GM12878 (cell line): ENCODE measurements at regions not wholly inside any gene's neighbourhood (a gene's known extent, or its start where the extent isn't known, plus 50 kb on each side); places are given as distances from the start of the nearest gene placed in this dataset.
A peak's percentile ranks its signal among the peaks of the same experiment; 100 is the strongest.

ENCODE experiments used
- ATF7 ChIP-seq: fragments of 450-650 bp; IDR thresholded peaks from 2 replicates; pipeline ENCODE4 v1.6.1; 2016; ENCODE audit warnings: low read depth, mild to moderate bottlenecking
- BCL11A ChIP-seq: IDR thresholded peaks from 2 replicates; pipeline ENCODE4 v1.6.1; 2011; ENCODE audit warnings: low read depth, low read length
- BMI1 ChIP-seq: fragments of 450-650 bp; IDR thresholded peaks from 2 replicates; pipeline ENCODE4 v1.6.1; 2016; ENCODE audit warnings: mild to moderate bottlenecking, moderate library complexity, borderline replicate concordance
- CBX3 ChIP-seq: fragments of 200-600 bp; sonication (generic); IDR thresholded peaks from 2 replicates; pipeline ENCODE4 v1.6.1; 2016; ENCODE audit warnings: low read depth, borderline replicate concordance
- DPF2 ChIP-seq: fragments of 450-650 bp; IDR thresholded peaks from 2 replicates; pipeline ENCODE4 v1.6.1; 2017; ENCODE audit warnings: mild to moderate bottlenecking
- EED ChIP-seq: sonication (generic); IDR thresholded peaks from 2 replicates; pipeline ENCODE4 v1.6.1; 2016; ENCODE audit warnings: antibody characterized with exemption, low read depth
- GABPA ChIP-seq: IDR thresholded peaks from 2 replicates; pipeline ENCODE4 v1.6.1; 2014; ENCODE audit warnings: antibody characterized with exemption, low read depth, mild to moderate bottlenecking, inconsistent platforms
- HDAC2 ChIP-seq: fragments of 200-600 bp; sonication (generic); IDR thresholded peaks from 2 replicates; pipeline ENCODE4 v1.6.1; 2017
- IKZF2 ChIP-seq, 2 experiments: fragments of 450-650 bp; IDR thresholded peaks; 2 replicates each; pipeline ENCODE4 v1.6.1; 2017; ENCODE audit warnings: mild to moderate bottlenecking in 2 of 2, moderate library complexity in 2 of 2
- LARP7 ChIP-seq: fragments of 450-650 bp; IDR thresholded peaks from 2 replicates; pipeline ENCODE4 v1.6.1; 2017; ENCODE audit warnings: mild to moderate bottlenecking
- MTA2 ChIP-seq: fragments of 450-650 bp; IDR thresholded peaks from 2 replicates; pipeline ENCODE4 v1.6.1; 2016; ENCODE audit warnings: low read depth, mild to moderate bottlenecking, moderate library complexity
- NBN ChIP-seq: fragments of 450-650 bp; IDR thresholded peaks from 2 replicates; pipeline ENCODE4 v1.6.1; 2016
- NFIC ChIP-seq: IDR thresholded peaks from 2 replicates; pipeline ENCODE4 v1.6.1; 2012; ENCODE audit warnings: low read depth, mild to moderate bottlenecking, inconsistent platforms, low read length, moderate library complexity
- NR2F1 ChIP-seq: fragments of 450-650 bp; conservative IDR thresholded peaks from 2 replicates; pipeline ENCODE4 v1.6.1; 2017; ENCODE audit warnings: mild to moderate bottlenecking
- RBBP5 ChIP-seq: fragments of 200-600 bp; sonication (generic); conservative IDR thresholded peaks from 2 replicates; pipeline ENCODE4 v1.6.1; 2016
- RUNX3 ChIP-seq: IDR thresholded peaks from 2 replicates; pipeline ENCODE4 v1.6.1; 2012; ENCODE audit warnings: low read length, inconsistent platforms
- SMAD1 ChIP-seq: fragments of 450-650 bp; IDR thresholded peaks from 2 replicates; pipeline ENCODE4 v1.6.1; 2018; ENCODE audit warnings: mild to moderate bottlenecking, low read depth; ENCODE audit not compliant: partially characterized antibody
- SMARCA5 ChIP-seq: fragments of 450-650 bp; IDR thresholded peaks from 2 replicates; pipeline ENCODE4 v1.6.1; 2017; ENCODE audit warnings: mild to moderate bottlenecking
- SP1 ChIP-seq: IDR thresholded peaks from one replicate; pipeline ENCODE4 v1.6.1; 2011; ENCODE audit warnings: low read depth, low read length
- TARDBP ChIP-seq: IDR thresholded peaks from 2 replicates; pipeline ENCODE4 v1.6.1; 2016; ENCODE audit warnings: borderline replicate concordance
- ZNF24 ChIP-seq: fragments of 450-650 bp; IDR thresholded peaks from 2 replicates; pipeline ENCODE4 v1.6.1; 2017; ENCODE audit warnings: antibody characterized with exemption, mild to moderate bottlenecking
- ZNF384 ChIP-seq: IDR thresholded peaks from 2 replicates; pipeline ENCODE4 v1.6.1; 2012; ENCODE audit warnings: low read depth, mild to moderate bottlenecking, low read length, improper control_type of control experiment, borderline replicate concordance
- TF ChIP-seq, protein P1 (sequence below): IDR thresholded peaks from 2 replicates; pipeline ENCODE4 v1.6.1; 2012; ENCODE audit warnings: low read length, inconsistent platforms
- TF ChIP-seq, protein P2 (sequence below): fragments of 450-650 bp; IDR thresholded peaks from 2 replicates; pipeline ENCODE4 v1.6.1; 2017; ENCODE audit warnings: low read depth, mild to moderate bottlenecking, moderate library complexity
- TF ChIP-seq, protein P3 (sequence below): fragments of 450-650 bp; formaldehyde crosslinking; IDR thresholded peaks from 2 replicates; pipeline ENCODE4 v1.4.0; 2022; ENCODE audit warnings: mild to moderate bottlenecking, moderate library complexity
- TF ChIP-seq, protein P4 (sequence below): fragments of 450-650 bp; IDR thresholded peaks from 2 replicates; pipeline ENCODE4 v1.6.1; 2016; ENCODE audit warnings: mild to moderate bottlenecking

DNA sequence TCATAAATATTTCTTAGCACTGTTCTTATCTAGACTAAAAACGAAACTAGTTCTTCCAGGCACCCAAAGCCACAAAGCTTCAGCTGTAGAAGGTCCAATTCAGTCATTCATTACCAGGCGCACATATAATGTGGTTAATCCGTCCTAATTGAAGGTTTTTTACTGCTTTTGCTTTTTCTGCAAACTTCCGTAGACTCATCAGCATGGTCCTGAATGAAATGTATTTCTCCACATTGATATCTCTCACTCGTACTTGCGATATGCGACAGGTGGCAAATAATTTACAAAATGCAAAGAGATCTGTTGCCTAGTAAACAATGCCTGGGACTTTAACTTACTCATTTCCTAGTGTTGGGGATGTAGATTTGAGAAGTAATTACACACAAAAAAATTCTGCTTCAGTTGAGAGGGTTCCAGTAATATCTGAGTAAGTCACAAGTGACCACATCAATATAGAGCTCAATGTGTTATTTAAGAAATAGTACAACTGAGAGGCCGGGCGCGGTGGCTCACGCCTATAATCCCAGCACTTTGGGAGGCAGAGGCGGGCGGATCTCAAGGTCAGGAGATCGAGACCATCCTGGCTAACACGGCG is 75.0 kb upstream of the MBNL1 start (continued):
- TF ChIP-seq SMAD1 (no peak), ZNF24 (peak; percentile 91), NFIC (peak; percentile 66; the same call in 1 of the 2 replicates), BMI1 (peak; percentile 31; the same call in 1 of the 2 replicates), BCL11A (peak; percentile 68; the same call in 1 of the 2 replicates), TARDBP (no peak), NR2F1 (0 out of 2 replicates have a peak, but pooled peaks have one; percentile 28), CBX3 (no peak), SMARCA5 (peak; percentile 16; the same call in 1 of the 2 replicates), EED (peak; percentile 62), HDAC2 (no peak), MTA2 (peak; percentile 84), DPF2 (peak; percentile 74), LARP7 (no peak), GABPA (no peak), RBBP5 (no peak), ZNF384 (no peak), ATF7 (peak; percentile 47; the same call in 1 of the 2 replicates), SP1 (no peak), RUNX3 (peak; percentile 94), IKZF2 (IDR thresholded peaks at IDR 0.05) (peak; percentile 81 to 82), NBN (0 out of 2 replicates have a peak, but pooled peaks have one; percentile 19)
- TF ChIP-seq, protein P1, sequence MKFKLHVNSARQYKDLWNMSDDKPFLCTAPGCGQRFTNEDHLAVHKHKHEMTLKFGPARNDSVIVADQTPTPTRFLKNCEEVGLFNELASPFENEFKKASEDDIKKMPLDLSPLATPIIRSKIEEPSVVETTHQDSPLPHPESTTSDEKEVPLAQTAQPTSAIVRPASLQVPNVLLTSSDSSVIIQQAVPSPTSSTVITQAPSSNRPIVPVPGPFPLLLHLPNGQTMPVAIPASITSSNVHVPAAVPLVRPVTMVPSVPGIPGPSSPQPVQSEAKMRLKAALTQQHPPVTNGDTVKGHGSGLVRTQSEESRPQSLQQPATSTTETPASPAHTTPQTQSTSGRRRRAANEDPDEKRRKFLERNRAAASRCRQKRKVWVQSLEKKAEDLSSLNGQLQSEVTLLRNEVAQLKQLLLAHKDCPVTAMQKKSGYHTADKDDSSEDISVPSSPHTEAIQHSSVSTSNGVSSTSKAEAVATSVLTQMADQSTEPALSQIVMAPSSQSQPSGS = no peak; the same call in 1 of the 2 replicates
- TF ChIP-seq, protein P2, sequence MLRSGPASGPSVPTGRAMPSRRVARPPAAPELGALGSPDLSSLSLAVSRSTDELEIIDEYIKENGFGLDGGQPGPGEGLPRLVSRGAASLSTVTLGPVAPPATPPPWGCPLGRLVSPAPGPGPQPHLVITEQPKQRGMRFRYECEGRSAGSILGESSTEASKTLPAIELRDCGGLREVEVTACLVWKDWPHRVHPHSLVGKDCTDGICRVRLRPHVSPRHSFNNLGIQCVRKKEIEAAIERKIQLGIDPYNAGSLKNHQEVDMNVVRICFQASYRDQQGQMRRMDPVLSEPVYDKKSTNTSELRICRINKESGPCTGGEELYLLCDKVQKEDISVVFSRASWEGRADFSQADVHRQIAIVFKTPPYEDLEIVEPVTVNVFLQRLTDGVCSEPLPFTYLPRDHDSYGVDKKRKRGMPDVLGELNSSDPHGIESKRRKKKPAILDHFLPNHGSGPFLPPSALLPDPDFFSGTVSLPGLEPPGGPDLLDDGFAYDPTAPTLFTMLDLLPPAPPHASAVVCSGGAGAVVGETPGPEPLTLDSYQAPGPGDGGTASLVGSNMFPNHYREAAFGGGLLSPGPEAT = peak; percentile 24; the same call in 1 of the 2 replicates
- TF ChIP-seq, protein P3, sequence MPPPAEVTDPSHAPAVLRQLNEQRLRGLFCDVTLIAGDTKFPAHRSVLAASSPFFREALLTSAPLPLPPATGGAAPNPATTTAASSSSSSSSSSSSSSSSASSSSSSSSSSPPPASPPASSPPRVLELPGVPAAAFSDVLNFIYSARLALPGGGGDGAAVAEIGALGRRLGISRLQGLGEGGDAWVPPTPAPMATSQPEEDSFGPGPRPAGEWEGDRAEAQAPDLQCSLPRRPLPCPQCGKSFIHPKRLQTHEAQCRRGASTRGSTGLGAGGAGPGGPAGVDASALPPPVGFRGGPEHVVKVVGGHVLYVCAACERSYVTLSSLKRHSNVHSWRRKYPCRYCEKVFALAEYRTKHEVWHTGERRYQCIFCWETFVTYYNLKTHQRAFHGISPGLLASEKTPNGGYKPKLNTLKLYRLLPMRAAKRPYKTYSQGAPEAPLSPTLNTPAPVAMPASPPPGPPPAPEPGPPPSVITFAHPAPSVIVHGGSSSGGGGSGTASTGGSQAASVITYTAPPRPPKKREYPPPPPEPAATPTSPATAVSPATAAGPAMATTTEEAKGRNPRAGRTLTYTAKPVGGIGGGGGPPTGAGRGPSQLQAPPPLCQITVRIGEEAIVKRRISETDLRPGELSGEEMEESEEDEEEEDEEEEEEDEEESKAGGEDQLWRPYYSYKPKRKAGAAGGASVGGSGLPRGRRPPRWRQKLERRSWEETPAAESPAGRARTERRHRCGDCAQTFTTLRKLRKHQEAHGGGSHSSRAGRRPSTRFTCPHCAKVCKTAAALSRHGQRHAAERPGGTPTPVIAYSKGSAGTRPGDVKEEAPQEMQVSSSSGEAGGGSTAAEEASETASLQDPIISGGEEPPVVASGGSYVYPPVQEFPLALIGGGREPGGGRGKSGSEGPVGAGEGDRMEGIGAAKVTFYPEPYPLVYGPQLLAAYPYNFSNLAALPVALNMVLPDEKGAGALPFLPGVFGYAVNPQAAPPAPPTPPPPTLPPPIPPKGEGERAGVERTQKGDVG (CRISPR knock-in tag) = no peak
- TF ChIP-seq, protein P4, sequence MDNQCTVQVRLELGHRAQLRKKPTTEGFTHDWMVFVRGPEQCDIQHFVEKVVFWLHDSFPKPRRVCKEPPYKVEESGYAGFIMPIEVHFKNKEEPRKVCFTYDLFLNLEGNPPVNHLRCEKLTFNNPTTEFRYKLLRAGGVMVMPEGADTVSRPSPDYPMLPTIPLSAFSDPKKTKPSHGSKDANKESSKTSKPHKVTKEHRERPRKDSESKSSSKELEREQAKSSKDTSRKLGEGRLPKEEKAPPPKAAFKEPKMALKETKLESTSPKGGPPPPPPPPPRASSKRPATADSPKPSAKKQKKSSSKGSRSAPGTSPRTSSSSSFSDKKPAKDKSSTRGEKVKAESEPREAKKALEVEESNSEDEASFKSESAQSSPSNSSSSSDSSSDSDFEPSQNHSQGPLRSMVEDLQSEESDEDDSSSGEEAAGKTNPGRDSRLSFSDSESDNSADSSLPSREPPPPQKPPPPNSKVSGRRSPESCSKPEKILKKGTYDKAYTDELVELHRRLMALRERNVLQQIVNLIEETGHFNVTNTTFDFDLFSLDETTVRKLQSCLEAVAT = 0 out of 2 replicates have a peak, but pooled peaks have one; percentile 32
